Esophagus muscularis mucosa (tissue), 4 donors: ENCODE measurements at regions not wholly inside any gene's neighbourhood (a gene's known extent, or its start where the extent isn't known, plus 50 kb on each side); places are given as distances from the start of the nearest gene placed in this dataset.

ENCODE experiments used
- DNase-seq: peaks from one replicate; pipeline ENCODE4 v3.0.0-alpha.2; 2017; ENCODE audit errors: extremely low spot score
- H3K27ac ChIP-seq, 4 donors: fragments of 200-600 bp; sonication (generic); replicated peaks in 1 of 4; 1 replicate in 3 of 4; 2 replicates in 1 of 4; pipeline ENCODE4 v1.5.1; 2016 to 2019; ENCODE audit warnings: mild to moderate bottlenecking in 1 of 4
- H3K27me3 ChIP-seq, 4 donors: fragments of 200-600 bp; sonication (generic); one replicate each; pipeline versions ENCODE4 v1.5.1 to v1.6.0; 2016 to 2019
- H3K36me3 ChIP-seq, 4 donors: fragments of 200-600 bp; sonication (generic); one replicate each; pipeline ENCODE4 v1.5.1; 2016 to 2019
- H3K4me1 ChIP-seq, 4 donors: fragments of 200-600 bp; sonication (generic); one replicate each; pipeline ENCODE4 v1.5.1; 2016 to 2019
- H3K4me3 ChIP-seq, 4 donors: fragments of 200-600 bp; sonication (generic); 1 replicate in 2 of 4; 2 replicates in 2 of 4; pipeline ENCODE4 v1.5.1; 2016 to 2019; ENCODE audit warnings: mild to moderate bottlenecking in 4 of 4, moderate library complexity in 1 of 4
- H3K9me3 ChIP-seq, 4 donors: fragments of 200-600 bp; sonication (generic); 1 replicate in 3 of 4; 2 replicates in 1 of 4; pipeline ENCODE4 v1.5.1; 2016 to 2019
- EP300 ChIP-seq: sonication (generic); formaldehyde crosslinking; IDR thresholded peaks from one replicate; pipeline ENCODE4 v1.6.1; 2017; ENCODE audit warnings: antibody characterized with exemption
- POLR2A ChIP-seq: fragments of 450-650 bp; IDR thresholded peaks from one replicate; pipeline ENCODE4 v1.6.1; 2017; ENCODE audit warnings: antibody characterized with exemption, moderate library complexity, mild to moderate bottlenecking, low read depth
- POLR2AphosphoS5 ChIP-seq, 2 donors: sonication (generic); formaldehyde crosslinking; IDR thresholded peaks; one replicate each; pipeline ENCODE4 v1.6.1; 2017; ENCODE audit warnings: antibody characterized with exemption in 2 of 2
- WGBS: methylation state at CpG from one replicate; pipeline ENCODE4 v1.1.5; 2018; 5-methylcytosine and 5-hydroxymethylcytosine counted together
- intact Hi-C: fragments of 100-400 bp; cut with DNase I; formaldehyde crosslinking; loops from one replicate; pipeline ENCODE4 v1.15.1; 2023
- TF ChIP-seq, protein P1 (sequence below), 3 experiments: fragments of 200-600 bp in 2 of 3; fragments of 450-650 bp in 1 of 3; sonication (generic) in 2 of 3; IDR thresholded peaks; one replicate each; pipeline ENCODE4 v1.5.1; 2017 to 2019; ENCODE audit warnings: antibody characterized with exemption in 3 of 3, mild to moderate bottlenecking in 2 of 3, moderate library complexity in 1 of 3

DNA sequence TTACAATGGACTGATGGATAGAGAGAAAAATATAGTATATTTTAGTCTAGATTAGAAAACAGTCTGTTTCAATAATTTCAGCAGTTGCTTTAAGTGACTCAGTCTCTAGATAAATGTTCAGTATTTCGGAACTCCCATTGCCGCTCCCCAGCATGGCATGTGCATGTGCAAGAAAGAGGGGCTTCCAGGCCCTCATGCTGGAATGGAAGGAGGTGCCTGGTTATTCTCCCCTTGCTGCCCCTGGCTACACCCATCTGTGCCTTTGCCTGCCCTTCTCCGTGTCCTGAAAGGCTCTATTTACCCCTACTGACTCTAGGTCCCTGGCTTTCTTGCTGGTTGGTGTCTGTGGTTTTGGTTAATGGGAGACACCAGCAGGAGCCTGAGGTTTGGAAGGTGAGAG is 115.7 kb upstream of the IFNGR1 start:
- 89% methylated on average over 3 of the region's 3 CpGs for WGBS
- H3K4me1 ChIP-seq = peaks cover 0 to 12% (median 9%) of the 10 kb centered on the region in 4 donors
- no peak overlapping the region for H3K4me3 ChIP-seq

DNA sequence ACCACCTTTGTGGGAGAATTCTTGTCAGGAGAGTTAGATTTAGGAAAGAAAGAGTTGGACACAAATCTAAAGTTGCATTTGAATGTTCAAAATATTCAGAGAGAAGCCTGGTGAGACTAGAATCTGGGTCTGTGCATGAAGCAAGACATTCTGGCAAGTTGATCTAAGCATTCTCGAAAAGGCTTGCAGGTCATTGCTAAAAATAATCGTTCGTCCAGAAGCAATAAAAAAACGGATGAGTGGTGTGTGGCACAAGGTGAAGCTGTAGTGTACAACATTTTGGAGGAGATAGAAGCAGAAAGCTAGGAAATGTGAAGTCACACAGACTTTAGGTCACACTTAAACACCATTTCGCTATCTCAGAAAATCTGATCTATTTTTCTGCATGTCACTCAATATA is 114.9 kb upstream of the IFNGR1 start:
- no peak for TF ChIP-seq EP300
- no peak for TF ChIP-seq POLR2AphosphoS5 (IDR thresholded peaks at IDR 0.05)
- TF ChIP-seq, protein P1, sequence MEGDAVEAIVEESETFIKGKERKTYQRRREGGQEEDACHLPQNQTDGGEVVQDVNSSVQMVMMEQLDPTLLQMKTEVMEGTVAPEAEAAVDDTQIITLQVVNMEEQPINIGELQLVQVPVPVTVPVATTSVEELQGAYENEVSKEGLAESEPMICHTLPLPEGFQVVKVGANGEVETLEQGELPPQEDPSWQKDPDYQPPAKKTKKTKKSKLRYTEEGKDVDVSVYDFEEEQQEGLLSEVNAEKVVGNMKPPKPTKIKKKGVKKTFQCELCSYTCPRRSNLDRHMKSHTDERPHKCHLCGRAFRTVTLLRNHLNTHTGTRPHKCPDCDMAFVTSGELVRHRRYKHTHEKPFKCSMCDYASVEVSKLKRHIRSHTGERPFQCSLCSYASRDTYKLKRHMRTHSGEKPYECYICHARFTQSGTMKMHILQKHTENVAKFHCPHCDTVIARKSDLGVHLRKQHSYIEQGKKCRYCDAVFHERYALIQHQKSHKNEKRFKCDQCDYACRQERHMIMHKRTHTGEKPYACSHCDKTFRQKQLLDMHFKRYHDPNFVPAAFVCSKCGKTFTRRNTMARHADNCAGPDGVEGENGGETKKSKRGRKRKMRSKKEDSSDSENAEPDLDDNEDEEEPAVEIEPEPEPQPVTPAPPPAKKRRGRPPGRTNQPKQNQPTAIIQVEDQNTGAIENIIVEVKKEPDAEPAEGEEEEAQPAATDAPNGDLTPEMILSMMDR (IDR thresholded peaks at IDR 0.05) = no peak
- no peak for TF ChIP-seq POLR2A
- 74% methylated on average over 5 of the region's 5 CpGs for WGBS
- Histone ChIP-seq H3K4me1 (peaks cover 0 to 12% (median 9%) of the 10 kb centered on the region in 4 donors), H3K27me3 (peaks cover 0 to 3% (median 0%) of the 10 kb centered on the region in 4 donors), H3K4me3 (no peak overlapping the region), H3K9me3 (no peaks in the 10 kb centered on the region), H3K27ac (no peak overlapping the region), H3K36me3 (no peaks in the 10 kb centered on the region)
- intact Hi-C loops = no loop called here
- no peak for DNase-seq

More for the DNA sequence above, 115.7 kb upstream of the IFNGR1 start:
- TF ChIP-seq, protein P1 (IDR thresholded peaks at IDR 0.05) = no peak
- TF ChIP-seq POLR2AphosphoS5 (IDR thresholded peaks at IDR 0.05) (no peak), POLR2A (no peak), EP300 (no peak)
- no peaks in the 10 kb centered on the region for H3K9me3 ChIP-seq
- intact Hi-C loops = no loop called here
- no peak overlapping the region for H3K27ac ChIP-seq
- H3K36me3 ChIP-seq = no peaks in the 10 kb centered on the region
- DNase-seq = no peak
- H3K27me3 ChIP-seq = peaks cover 0 to 3% (median 0%) of the 10 kb centered on the region in 4 donors

DNA sequence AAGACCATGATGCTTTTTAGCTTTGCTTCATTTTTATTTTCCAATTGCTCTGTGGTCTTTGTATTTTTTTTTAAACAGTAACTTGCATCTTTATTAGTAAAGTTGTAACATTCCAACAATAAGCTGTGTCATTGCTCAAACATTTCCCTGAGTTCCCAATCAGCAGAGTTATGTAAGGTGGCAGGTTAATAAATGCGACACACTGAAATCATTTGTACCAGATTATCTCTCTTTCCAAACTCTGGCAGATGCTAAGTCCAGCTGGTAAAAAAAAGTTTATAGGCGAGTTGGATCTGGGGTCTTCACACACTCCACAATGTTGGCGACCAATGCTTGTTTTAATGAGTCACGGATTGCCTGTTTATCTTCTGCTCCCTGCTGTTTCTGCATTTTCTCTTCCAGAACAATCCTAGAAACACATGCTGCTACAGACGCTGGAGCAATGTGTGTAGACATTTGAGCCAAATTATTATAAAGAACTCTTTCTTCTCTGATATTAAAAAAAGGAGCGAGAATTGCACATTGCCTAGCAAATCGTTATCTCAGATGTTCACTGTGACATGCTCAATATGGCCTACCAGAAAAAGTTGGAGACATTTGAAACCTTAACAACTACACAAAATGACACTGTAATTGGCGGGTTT is 113.6 kb upstream of the IFNGR1 start:
- no peak overlapping the region for H3K4me3 ChIP-seq
- TF ChIP-seq, protein P1 (IDR thresholded peaks at IDR 0.05) = no peak
- no peak for TF ChIP-seq POLR2AphosphoS5 (IDR thresholded peaks at IDR 0.05)
- no peak for TF ChIP-seq EP300
- TF ChIP-seq POLR2A = no peak
- intact Hi-C loops = no loop called here
- no peaks in the 10 kb centered on the region for H3K36me3 ChIP-seq
- no peak overlapping the region for H3K27ac ChIP-seq
- peaks cover 0 to 3% (median 0%) of the 10 kb centered on the region in 4 donors for H3K27me3 ChIP-seq
- H3K9me3 ChIP-seq = no peaks in the 10 kb centered on the region
- H3K4me1 ChIP-seq = peaks cover 0 to 12% (median 9%) of the 10 kb centered on the region in 4 donors
- DNase-seq = no peak
- 58% methylated on average over 8 of the region's 8 CpGs for WGBS

DNA sequence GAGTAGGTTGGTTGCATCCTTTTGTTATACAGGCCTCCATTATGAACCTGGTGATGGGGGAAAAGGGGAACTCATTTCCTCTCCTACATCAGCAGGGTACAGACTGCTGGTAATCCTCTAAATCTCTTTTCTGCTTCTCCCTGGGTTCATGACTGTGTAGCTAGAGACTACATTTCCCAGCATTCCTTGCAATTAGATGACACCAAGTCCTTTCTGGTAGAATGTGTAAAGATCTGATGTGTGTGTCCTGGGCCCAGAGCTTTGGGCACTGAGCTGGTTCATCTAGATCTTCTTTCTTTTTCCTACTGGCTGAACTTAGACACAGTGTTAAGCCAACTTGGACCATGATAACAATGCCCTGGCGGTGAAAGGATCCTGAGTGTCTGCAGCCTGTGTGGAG is 104.7 kb upstream of the IFNGR1 start:
- Histone ChIP-seq H3K9me3 (no peaks in the 10 kb centered on the region), H3K4me1 (no peaks in the 10 kb centered on the region), H3K4me3 (no peak overlapping the region), H3K27ac (no peak overlapping the region), H3K27me3 (peaks cover 0 to 4% (median 0%) of the 10 kb centered on the region in 4 donors), H3K36me3 (no peaks in the 10 kb centered on the region)
- WGBS = 100% methylated on average over 1 of the region's 1 CpG
- TF ChIP-seq, protein P1 (IDR thresholded peaks at IDR 0.05) = no peak
- TF ChIP-seq POLR2AphosphoS5 (IDR thresholded peaks at IDR 0.05) = no peak
- intact Hi-C loops = no loop called here
- DNase-seq = no peak

DNA sequence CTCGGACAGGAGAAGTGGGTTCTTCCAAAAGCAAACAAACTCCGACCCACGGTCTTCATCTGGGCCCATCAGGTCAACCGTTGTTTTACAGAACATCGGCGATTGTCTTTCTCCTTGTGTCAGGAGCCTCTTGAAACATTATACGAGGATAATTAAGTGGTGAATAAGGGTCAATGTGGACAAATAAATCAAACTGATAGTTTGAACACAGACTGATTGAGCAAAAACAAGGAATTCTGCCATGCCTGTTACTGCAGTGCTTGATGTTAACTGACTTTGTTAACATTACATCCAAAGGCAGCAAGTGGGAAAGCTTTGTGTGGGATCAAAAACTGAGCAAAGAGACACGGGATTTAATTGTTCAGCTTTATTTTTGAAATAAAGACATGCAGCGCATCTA is 101.1 kb upstream of the IFNGR1 start:
- H3K27me3 ChIP-seq = peaks cover 0 to 4% (median 0%) of the 10 kb centered on the region in 4 donors
- intact Hi-C loops = no loop called here
- no peaks in the 10 kb centered on the region for H3K36me3 ChIP-seq
- TF ChIP-seq POLR2A = no peak
- TF ChIP-seq EP300 = no peak
- TF ChIP-seq, protein P1 (IDR thresholded peaks at IDR 0.05) = no peak
- TF ChIP-seq POLR2AphosphoS5 (IDR thresholded peaks at IDR 0.05) = no peak
- 66% methylated on average over 9 of the region's 9 CpGs for WGBS
- no peaks in the 10 kb centered on the region for H3K9me3 ChIP-seq
- no peak for DNase-seq
- H3K27ac ChIP-seq = no peak overlapping the region
- H3K4me1 ChIP-seq = no peaks in the 10 kb centered on the region
- H3K4me3 ChIP-seq = no peak overlapping the region
